ENCODE measurements at regions not wholly inside any gene's neighbourhood (a gene's known extent, or its start where the extent isn't known, plus 50 kb on each side); places are given as distances from the start of the nearest gene placed in this dataset.

DNA sequence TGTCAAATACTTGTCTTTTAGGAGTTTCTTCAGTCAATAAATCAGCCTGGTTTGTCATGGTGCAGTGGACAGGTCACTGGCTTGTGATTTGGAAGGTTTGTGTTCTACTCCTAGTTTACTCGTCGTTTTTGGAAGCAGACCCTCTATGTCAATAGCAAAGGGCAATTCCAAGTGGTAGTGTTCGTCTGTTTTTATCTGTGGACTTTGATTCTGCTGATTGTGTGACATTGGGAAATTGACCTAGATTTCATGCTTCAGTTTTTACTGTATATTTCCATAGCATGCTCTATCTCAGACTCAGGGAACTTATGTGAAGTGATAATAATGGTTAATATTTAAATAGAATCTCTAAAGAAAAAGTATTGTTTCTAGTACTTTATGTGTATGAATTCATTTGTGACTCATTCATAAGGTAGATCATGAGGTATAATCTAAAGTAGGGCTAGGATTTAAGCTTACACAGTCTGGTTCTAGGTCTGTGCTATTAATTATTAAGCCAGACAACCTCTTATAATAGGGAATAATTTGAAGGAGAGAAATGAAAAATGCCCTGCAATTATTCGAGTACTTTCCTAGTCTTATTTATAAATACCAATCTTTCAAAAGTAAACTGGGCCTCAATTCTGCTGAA, 198.1 kb downstream of the REEP3 start:
- WGBS, 3 donors, result 50 to 58% (median 52%) methylated on average over 4 of the region's 4 CpGs
- Histone ChIP-seq H3K9me3 (no peaks in the 10 kb centered on the region), H3K36me3 (no peaks in the 10 kb centered on the region), H3K4me1 (ENCODE audit: insufficient read depth) (no peaks in the 10 kb centered on the region), H3K27ac (no peak overlapping the region), H3K27me3 (no peaks in the 10 kb centered on the region), H3K4me3 (no peak overlapping the region)
- intact Hi-C loops (cut with DNase I), result loop anchor here in 2 of 4 donors (5.0 to 10.0 kb wide), 3 partner anchors 87 to 555 kb away; no protein-coding TSS in a partner anchor
- TF ChIP-seq, protein P1, sequence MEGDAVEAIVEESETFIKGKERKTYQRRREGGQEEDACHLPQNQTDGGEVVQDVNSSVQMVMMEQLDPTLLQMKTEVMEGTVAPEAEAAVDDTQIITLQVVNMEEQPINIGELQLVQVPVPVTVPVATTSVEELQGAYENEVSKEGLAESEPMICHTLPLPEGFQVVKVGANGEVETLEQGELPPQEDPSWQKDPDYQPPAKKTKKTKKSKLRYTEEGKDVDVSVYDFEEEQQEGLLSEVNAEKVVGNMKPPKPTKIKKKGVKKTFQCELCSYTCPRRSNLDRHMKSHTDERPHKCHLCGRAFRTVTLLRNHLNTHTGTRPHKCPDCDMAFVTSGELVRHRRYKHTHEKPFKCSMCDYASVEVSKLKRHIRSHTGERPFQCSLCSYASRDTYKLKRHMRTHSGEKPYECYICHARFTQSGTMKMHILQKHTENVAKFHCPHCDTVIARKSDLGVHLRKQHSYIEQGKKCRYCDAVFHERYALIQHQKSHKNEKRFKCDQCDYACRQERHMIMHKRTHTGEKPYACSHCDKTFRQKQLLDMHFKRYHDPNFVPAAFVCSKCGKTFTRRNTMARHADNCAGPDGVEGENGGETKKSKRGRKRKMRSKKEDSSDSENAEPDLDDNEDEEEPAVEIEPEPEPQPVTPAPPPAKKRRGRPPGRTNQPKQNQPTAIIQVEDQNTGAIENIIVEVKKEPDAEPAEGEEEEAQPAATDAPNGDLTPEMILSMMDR (IDR thresholded peaks at IDR 0.05), result no peak
- TF ChIP-seq POLR2A (IDR thresholded peaks at IDR 0.05), result no peak
- no peak for TF ChIP-seq EP300 (IDR thresholded peaks at IDR 0.05)
- no peak for DNase-seq

- 1 to 3% (median 1%) methylated on average over 6 of the region's 6 CpGs for WGBS, 3 donors
- H3K27me3 ChIP-seq, result no peaks in the 10 kb centered on the region
These were observed 198.9 kb downstream of the REEP3 start for GRCh38 chr10:63720072-63720537.

DNA sequence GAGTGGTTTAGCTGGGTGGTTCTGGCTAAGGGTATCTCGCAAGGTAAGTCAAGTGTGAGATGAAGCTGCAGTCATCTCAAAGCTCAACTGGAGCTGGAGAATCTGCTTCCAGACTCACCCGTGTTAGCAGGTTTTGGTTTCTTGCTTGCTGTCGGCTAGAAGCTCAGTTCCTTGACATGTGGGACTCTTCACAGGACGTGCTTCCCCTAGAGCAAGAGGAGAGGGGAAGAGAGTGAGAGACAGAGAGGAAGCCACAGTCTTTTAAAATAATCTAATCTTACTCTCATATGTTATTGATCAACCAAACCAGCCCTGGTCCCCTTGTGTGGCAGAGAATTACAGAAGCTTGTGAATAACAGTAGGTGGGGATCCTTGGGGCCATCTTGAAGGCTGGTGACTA, 199.5 kb downstream of the REEP3 start:
- DNase-seq, result no peak
- TF ChIP-seq POLR2A (IDR thresholded peaks at IDR 0.05) (no peak), EP300 (IDR thresholded peaks at IDR 0.05) (no peak)
- TF ChIP-seq, protein P1 (IDR thresholded peaks at IDR 0.05), result no peak
- H3K4me1 ChIP-seq (ENCODE audit: insufficient read depth), result no peaks in the 10 kb centered on the region
- H3K9me3 ChIP-seq, result no peaks in the 10 kb centered on the region
- 30 to 55% (median 48%) methylated on average over 4 of the region's 4 CpGs for WGBS, 3 donors
- H3K36me3 ChIP-seq, result no peaks in the 10 kb centered on the region
- intact Hi-C loops (cut with DNase I), result loop anchor here in 2 of 4 donors (5.0 to 10.0 kb wide), 2 partner anchors 553 to 556 kb away; no protein-coding TSS in a partner anchor
- no peaks in the 10 kb centered on the region for H3K27me3 ChIP-seq
- no peak overlapping the region for H3K4me3 ChIP-seq
- H3K27ac ChIP-seq, result no peak overlapping the region

More at GRCh38 chr10:63720072-63720537, 198.9 kb downstream of the REEP3 start:
- intact Hi-C loops (cut with DNase I), result loop anchor here in 2 of 4 donors (5.0 to 10.0 kb wide), 2 partner anchors 553 to 555 kb away; no protein-coding TSS in a partner anchor
- Histone ChIP-seq H3K27ac (no peak overlapping the region), H3K4me1 (ENCODE audit: insufficient read depth) (no peaks in the 10 kb centered on the region), H3K36me3 (no peaks in the 10 kb centered on the region), H3K4me3 (no peak overlapping the region), H3K9me3 (no peaks in the 10 kb centered on the region)
- TF ChIP-seq EP300 (IDR thresholded peaks at IDR 0.05) (no peak), POLR2A (IDR thresholded peaks at IDR 0.05) (no peak)
- TF ChIP-seq, protein P1 (IDR thresholded peaks at IDR 0.05), result peak; percentile 81 to 95 (median 92)
- DNase-seq, result peak in 1 of 5 donors; percentile 60

GRCh38 chr10:63722537-63722936, 201.3 kb downstream of the REEP3 start:
- DNase-seq, result no peak
- intact Hi-C loops (cut with DNase I), result loop anchor here in 2 of 4 donors (5.0 to 10.0 kb wide), 2 partner anchors 555 to 558 kb away; no protein-coding TSS in a partner anchor
- Histone ChIP-seq H3K4me3 (no peak overlapping the region), H3K4me1 (ENCODE audit: insufficient read depth) (no peaks in the 10 kb centered on the region), H3K27me3 (no peaks in the 10 kb centered on the region), H3K36me3 (no peaks in the 10 kb centered on the region), H3K27ac (no peak overlapping the region), H3K9me3 (no peaks in the 10 kb centered on the region)
- 48 to 57% (median 53%) methylated on average over 5 of the region's 5 CpGs for WGBS, 3 donors
- no peak for TF ChIP-seq EP300 (IDR thresholded peaks at IDR 0.05)
- no peak for TF ChIP-seq POLR2A (IDR thresholded peaks at IDR 0.05)
- TF ChIP-seq, protein P1 (IDR thresholded peaks at IDR 0.05), result no peak
